Epithelial cell of proximal tubule (primary cell): ENCODE measurements at regions not wholly inside any gene's neighbourhood (a gene's known extent, or its start where the extent isn't known, plus 50 kb on each side); places are given as distances from the start of the nearest gene placed in this dataset.

Experiments used
- DNase-seq: peaks from one replicate; pipeline ENCODE4 v3.0.0-alpha.2; 2011; ENCODE audit warnings: low read depth
- H3K4me3 ChIP-seq: 2 replicates; pipeline ENCODE4 v1.5.1; 2011; ENCODE audit warnings: low read depth, mild to moderate bottlenecking, low read length
- TF ChIP-seq, protein P1 (sequence below): conservative IDR thresholded peaks from 2 replicates; pipeline ENCODE4 v1.5.1; 2012; ENCODE audit warnings: low read depth, mild to moderate bottlenecking, low read length

DNA sequence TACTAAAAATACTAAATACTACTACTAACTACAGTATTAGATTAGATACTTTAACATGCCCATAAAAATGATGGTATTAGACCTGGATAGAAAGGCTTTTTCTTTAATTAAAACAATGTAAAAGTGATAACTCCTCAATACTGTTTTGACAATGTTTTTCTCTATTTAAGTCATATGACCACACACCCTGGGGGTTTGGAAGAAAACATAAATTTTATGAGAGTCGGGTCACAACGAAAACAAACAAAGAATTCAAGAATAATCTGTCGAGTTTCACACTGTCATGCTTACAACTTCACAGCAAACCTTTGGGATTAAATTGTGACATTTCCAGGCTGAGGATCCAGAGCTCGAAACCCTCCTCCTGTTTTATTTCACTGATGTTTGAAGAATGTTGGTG is 107.4 kb upstream of the SOX4 start:
- H3K4me3 ChIP-seq = no peak overlapping the region
- DNase-seq = no peak
- TF ChIP-seq, protein P1, sequence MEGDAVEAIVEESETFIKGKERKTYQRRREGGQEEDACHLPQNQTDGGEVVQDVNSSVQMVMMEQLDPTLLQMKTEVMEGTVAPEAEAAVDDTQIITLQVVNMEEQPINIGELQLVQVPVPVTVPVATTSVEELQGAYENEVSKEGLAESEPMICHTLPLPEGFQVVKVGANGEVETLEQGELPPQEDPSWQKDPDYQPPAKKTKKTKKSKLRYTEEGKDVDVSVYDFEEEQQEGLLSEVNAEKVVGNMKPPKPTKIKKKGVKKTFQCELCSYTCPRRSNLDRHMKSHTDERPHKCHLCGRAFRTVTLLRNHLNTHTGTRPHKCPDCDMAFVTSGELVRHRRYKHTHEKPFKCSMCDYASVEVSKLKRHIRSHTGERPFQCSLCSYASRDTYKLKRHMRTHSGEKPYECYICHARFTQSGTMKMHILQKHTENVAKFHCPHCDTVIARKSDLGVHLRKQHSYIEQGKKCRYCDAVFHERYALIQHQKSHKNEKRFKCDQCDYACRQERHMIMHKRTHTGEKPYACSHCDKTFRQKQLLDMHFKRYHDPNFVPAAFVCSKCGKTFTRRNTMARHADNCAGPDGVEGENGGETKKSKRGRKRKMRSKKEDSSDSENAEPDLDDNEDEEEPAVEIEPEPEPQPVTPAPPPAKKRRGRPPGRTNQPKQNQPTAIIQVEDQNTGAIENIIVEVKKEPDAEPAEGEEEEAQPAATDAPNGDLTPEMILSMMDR = no peak

DNA sequence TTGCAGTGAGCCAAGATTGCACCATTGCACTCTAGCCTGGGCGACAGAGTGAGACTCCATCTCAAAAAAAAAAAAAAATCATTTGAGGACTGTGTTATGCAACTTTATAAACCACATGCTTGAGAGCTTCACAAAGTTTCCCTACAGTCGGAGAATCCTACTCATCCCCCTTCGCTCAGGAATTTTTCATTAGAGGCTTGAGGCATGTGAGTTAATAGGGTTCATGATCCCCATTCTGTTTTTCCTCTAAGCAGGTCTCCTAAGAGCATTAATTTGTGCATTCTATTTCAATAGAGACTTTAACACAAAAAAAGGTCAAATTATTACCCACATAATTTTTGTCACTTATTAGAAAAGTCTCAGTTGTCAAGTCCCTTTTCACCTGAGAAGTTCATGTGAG is 103.7 kb upstream of the SOX4 start:
- TF ChIP-seq, protein P1 = no peak
- H3K4me3 ChIP-seq = no peak overlapping the region
- no peak for DNase-seq

DNA sequence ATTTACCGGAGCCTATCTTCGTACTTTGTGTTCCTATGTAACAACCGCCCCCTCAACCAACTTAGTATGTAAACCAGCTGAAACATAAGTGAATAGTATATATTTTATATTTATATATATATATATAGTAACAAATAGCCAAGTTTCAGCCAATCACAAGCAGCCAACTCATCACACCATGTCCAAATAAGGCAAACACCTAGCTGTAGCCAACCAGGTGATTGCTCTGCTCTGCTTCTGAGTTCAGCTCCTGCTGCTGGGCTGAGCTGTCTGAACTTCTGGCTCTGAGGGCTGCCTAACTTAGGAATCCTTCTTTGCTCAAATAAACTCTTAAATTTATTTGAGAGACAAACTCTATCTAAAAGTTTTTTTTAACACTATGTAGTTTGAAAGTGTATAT is 101.6 kb upstream of the SOX4 start:
- no peak overlapping the region for H3K4me3 ChIP-seq
- TF ChIP-seq, protein P1 = no peak
- DNase-seq = no peak

DNA sequence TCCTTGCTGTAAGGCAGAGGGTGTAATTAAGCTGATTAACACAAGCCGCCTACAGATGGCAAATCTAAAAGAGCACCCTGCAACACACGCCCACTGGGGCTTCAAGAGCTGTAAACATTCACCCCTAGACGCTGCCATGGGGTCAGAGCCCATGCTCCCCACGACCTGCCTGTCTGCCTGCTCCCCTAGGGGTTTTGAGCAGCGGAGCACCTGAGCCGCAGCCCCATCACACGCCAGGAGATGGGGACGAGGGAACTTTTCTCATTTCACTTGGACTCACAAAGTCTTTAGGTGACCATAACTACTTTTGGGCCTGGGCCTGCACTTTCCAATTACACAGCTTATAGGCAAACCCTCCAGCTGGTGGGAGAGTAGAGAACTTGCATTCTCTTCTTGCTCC is 99.0 kb upstream of the SOX4 start:
- TF ChIP-seq, protein P1 = no peak
- no peak overlapping the region for H3K4me3 ChIP-seq
- no peak for DNase-seq

DNA sequence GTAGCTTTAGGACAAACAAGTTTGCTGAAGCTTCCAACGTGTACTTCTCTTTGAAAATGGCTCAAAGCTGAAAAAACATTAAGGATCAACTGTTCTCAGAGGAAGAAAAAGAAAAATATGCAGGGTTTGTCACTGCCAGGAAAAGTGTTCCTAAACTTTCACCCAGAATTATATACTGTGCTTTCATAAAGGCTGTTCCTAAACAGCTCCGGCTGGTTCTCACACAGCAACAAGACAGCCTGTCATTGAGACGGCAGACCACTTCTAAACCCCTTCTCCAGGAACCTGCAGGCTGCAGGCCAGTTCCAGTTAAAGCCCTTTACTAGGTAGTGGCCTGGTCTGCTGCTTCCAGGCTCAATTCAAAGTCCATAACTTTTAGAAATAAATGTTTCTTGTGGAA is 97.4 kb upstream of the SOX4 start:
- TF ChIP-seq, protein P1 = no peak
- DNase-seq = no peak
- no peak overlapping the region for H3K4me3 ChIP-seq

DNA sequence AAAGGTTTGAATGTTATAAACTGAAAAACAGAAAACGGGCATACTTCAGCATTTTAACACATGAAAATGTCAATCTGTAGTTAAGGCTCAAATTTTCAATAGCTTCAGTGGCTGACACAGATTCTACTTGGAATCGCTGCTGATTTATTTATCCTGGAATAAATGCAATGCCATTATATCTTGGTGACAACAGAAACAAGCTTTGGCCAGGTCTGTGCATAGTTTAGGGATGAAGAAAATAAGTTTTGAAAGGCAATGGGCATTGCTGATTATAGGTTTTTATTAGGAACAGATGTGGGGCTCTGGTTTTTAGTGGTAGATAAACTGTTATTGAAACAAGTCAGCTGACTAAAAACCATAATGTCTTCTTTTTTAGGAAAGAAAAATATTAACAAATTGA is 96.8 kb upstream of the SOX4 start:
- TF ChIP-seq, protein P1 = no peak
- no peak overlapping the region for H3K4me3 ChIP-seq
- DNase-seq = no peak

DNA sequence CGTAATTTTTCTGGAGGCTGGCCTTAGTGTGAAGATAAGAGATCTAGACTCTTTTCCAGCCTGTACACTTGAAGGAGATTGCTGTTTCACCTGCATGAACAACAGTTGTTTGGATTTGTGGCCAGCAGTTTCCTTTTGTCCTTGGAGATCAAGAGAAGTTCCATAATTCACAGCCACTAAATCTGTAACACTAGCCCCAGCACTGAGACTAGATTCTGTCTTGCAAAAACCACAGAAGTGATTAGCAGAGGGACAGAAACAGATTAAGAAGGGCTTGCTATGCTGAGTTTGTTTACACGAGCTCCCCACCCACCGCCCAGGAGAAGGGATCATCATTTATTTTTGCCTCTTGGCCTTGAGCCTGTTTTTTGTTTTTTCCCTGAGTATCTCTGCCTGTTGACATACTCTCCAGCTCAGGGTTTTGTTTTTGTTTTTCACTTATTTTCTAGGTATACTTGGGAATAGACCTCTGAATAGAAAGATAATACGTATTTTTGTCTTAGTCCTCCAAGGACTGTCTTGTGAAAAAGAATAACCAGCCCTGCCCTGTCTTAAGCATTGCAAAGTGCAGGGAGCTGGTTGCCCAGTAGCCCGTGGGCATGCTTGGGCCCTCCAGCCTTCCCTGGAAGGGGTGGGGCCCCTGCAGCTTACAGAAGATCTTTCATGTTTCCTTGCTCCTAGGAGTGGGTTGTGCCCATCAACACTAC is 93.1 kb upstream of the SOX4 start:
- DNase-seq = no peak
- TF ChIP-seq, protein P1 = no peak
- H3K4me3 ChIP-seq = no peak overlapping the region
